ENCODE measurements at regions not wholly inside any gene's neighbourhood (a gene's known extent, or its start where the extent isn't known, plus 50 kb on each side); places are given as distances from the start of the nearest gene placed in this dataset.

- intact Hi-C loops (cut with DNase I): loop anchor here in 4 of 10 donors (10.0 kb wide), 2 partner anchors 142 to 162 kb away; no protein-coding TSS in a partner anchor
Measured at GRCh38 chr10:27366769-27367168, 126.2 kb upstream of the ACBD5 start.

GRCh38 chr10:27364028-27364427, 123.4 kb upstream of the ACBD5 start:
- Histone ChIP-seq H3K27me3 (peaks cover 0 to 2% (median 0%) of the 10 kb centered on the region in 9 donors), H3K27ac (no peak overlapping the region), H3K4me1 (no peaks in the 10 kb centered on the region), H3K36me3 (no peaks in the 10 kb centered on the region), H3K4me3 (no peak overlapping the region), H3K9me3 (no peaks in the 10 kb centered on the region)
- 59 to 67% (median 63%) methylated on average over 8 of the region's 8 CpGs for WGBS, 4 donors
- TF ChIP-seq CTCF (IDR thresholded peaks at IDR 0.05) (no peak), POLR2A (IDR thresholded peaks at IDR 0.05) (no peak)
- no peak for ATAC-seq
- intact Hi-C loops (cut with DNase I): loop anchor here in 5 of 10 donors (5.0 to 10.0 kb wide), 3 partner anchors 139 to 159 kb away; no protein-coding TSS in a partner anchor
- no peak for DNase-seq

More at GRCh38 chr10:27366769-27367168, 126.2 kb upstream of the ACBD5 start:
- 58 to 70% (median 62%) methylated on average over 1 of the region's 1 CpG for WGBS, 4 donors
- Histone ChIP-seq H3K9me3 (no peaks in the 10 kb centered on the region), H3K4me3 (no peak overlapping the region), H3K27ac (no peak overlapping the region), H3K4me1 (no peaks in the 10 kb centered on the region), H3K36me3 (no peaks in the 10 kb centered on the region), H3K27me3 (peaks cover 0 to 10% (median 0%) of the 10 kb centered on the region in 9 donors)
- ATAC-seq (no peak), DNase-seq (no peak)
- no peak for TF ChIP-seq POLR2A (IDR thresholded peaks at IDR 0.05)
- no peak for TF ChIP-seq CTCF (IDR thresholded peaks at IDR 0.05)

- no peaks in the 10 kb centered on the region for H3K27me3 ChIP-seq
- TF ChIP-seq POLR2A (IDR thresholded peaks at IDR 0.05) (no peak), CTCF (IDR thresholded peaks at IDR 0.05) (peak; percentile 60 to 83 (median 70))
- intact Hi-C loops (cut with DNase I): loop anchor here in 7 of 10 donors (2.0 to 10.0 kb wide), 4 partner anchors 136 to 156 kb away; no protein-coding TSS in a partner anchor
- ATAC-seq: peak; percentile 32 to 82 (median 74)
- DNase-seq: peak; percentile 65 to 83 (median 67)
- H3K4me3 ChIP-seq: no peak overlapping the region
- H3K27ac ChIP-seq: no peak overlapping the region
- WGBS, 4 donors: 9 to 12% (median 10%) methylated on average over 3 of the region's 3 CpGs
- no peaks in the 10 kb centered on the region for H3K4me1 ChIP-seq
- no peaks in the 10 kb centered on the region for H3K36me3 ChIP-seq
- H3K9me3 ChIP-seq: no peaks in the 10 kb centered on the region
Measured at GRCh38 chr10:27360581-27361172, 120.1 kb upstream of the ACBD5 start.

GRCh38 chr10:27359792-27360355, 119.3 kb upstream of the ACBD5 start:
- no peak overlapping the region for H3K27ac ChIP-seq
- ATAC-seq (no peak), DNase-seq (no peak)
- intact Hi-C loops (cut with DNase I): loop anchor here in 7 of 10 donors (2.0 to 10.0 kb wide), 5 partner anchors 135 to 468 kb away; no protein-coding TSS in a partner anchor
- H3K27me3 ChIP-seq: no peaks in the 10 kb centered on the region
- 69 to 76% (median 74%) methylated on average over 4 to 12 of the region's 12 CpGs for WGBS, 4 donors
- no peak overlapping the region for H3K4me3 ChIP-seq
- TF ChIP-seq CTCF (IDR thresholded peaks at IDR 0.05) (no peak), POLR2A (IDR thresholded peaks at IDR 0.05) (no peak)
- no peaks in the 10 kb centered on the region for H3K4me1 ChIP-seq
- no peaks in the 10 kb centered on the region for H3K9me3 ChIP-seq
- no peaks in the 10 kb centered on the region for H3K36me3 ChIP-seq
